HepG2 (cell line): ENCODE measurements at regions not wholly inside any gene's neighbourhood (a gene's known extent, or its start where the extent isn't known, plus 50 kb on each side); places are given as distances from the start of the nearest gene placed in this dataset.

Experiments
- ATAC-seq: fragments of 200-7000 bp; cut with Tn5 transposase; 3 replicates; pipeline ENCODE4 v1.9.1; 2020; ENCODE audit warnings: mild to moderate bottlenecking, moderate library complexity
- BruUV-seq: library from RNA; stranded (reverse); fragments of 400-500 nt; replicated peaks from 2 replicates; lab custom pipeline; 2021; lab: Mats Ljungman, UMichigan
- CTCF ChIA-PET: fragments of 300-600 bp; formaldehyde crosslinking; extraction: SDS; loops from one replicate; lab custom pipeline; 2021; ENCODE audit warnings: low total read pairs, inconsistent platforms, low intra/inter-chr PET ratio; lab: Yijun Ruan, JAX
- POLR2A ChIA-PET: fragments of 350-600 bp; sonication (Branson Sonifier 250); formaldehyde crosslinking; loops from one replicate; lab custom pipeline; 2020; ENCODE audit warnings: antibody characterized with exemption, inconsistent platforms; lab: Yijun Ruan, JAX
- DNase-seq: peaks from one replicate; pipeline ENCODE4 v3.0.0-alpha.2; 2015; ENCODE audit warnings: low spot score
- FAIRE-seq: peaks from 3 replicates; lab custom pipeline; 2011; peaks lifted over from hg19 to GRCh38; lab: Jason Lieb, UNC
- H2AFZ ChIP-seq: one replicate; pipeline ENCODE4 v1.6.1; 2011; ENCODE audit warnings: low read length, inconsistent platforms
- H3K27ac ChIP-seq: fragments of 300-600 bp; 3 replicates; pipeline ENCODE4 v1.8.0; 2011; ENCODE audit warnings: mixed run types, mild to moderate bottlenecking, mixed read lengths, low read length, inconsistent platforms; ENCODE audit not compliant: insufficient read depth; ENCODE audit errors: extremely low read length
- H3K27me3 ChIP-seq, 2 experiments: fragments of 200-600 bp in 1 of 2; 2 replicates in 1 of 2; 3 replicates in 1 of 2; pipeline versions ENCODE4 v1.6.0 to v1.8.0; 2011; ENCODE audit warnings: low read length in 2 of 2, mild to moderate bottlenecking in 2 of 2, moderate library complexity in 2 of 2, inconsistent platforms in 1 of 2; ENCODE audit not compliant: insufficient read depth in 2 of 2, control insufficient read depth in 1 of 2
- H3K36me3 ChIP-seq, 2 experiments: fragments of 200-600 bp in 1 of 2; replicated peaks in 1 of 2; 2 replicates in 1 of 2; 3 replicates in 1 of 2; pipeline versions ENCODE4 v1.5.1 to v1.8.0; 2011; ENCODE audit warnings: low read length in 2 of 2, inconsistent platforms in 1 of 2; ENCODE audit not compliant: insufficient read depth in 2 of 2, control insufficient read depth in 1 of 2
- H3K4me1 ChIP-seq: 2 replicates; pipeline ENCODE4 v1.5.1; 2012; ENCODE audit warnings: low read length, inconsistent platforms; ENCODE audit not compliant: insufficient read depth
- H3K4me2 ChIP-seq: 2 replicates; pipeline ENCODE4 v1.6.0; 2011; ENCODE audit warnings: low read depth, low read length, inconsistent platforms
- H3K4me3 ChIP-seq, 3 experiments: fragments of 200-600 bp in 1 of 3; sonication (generic), shearing (Covaris generic) in 1 of 3; replicated peaks in 1 of 3; 2 replicates each; pipeline ENCODE4 v1.5.1; 2011 to 2016; ENCODE audit warnings: low read length in 3 of 3, inconsistent platforms in 2 of 3, low read depth in 2 of 3, mild to moderate bottlenecking in 2 of 3, control low read depth in 1 of 3, mixed read lengths in 1 of 3; ENCODE audit not compliant: insufficient read depth in 1 of 3
- H3K79me2 ChIP-seq: one replicate; pipeline ENCODE4 v1.6.1; 2011; ENCODE audit warnings: low read length, inconsistent platforms; ENCODE audit not compliant: insufficient read depth
- H3K9ac ChIP-seq: 2 replicates; pipeline ENCODE4 v1.6.0; 2011; ENCODE audit warnings: mild to moderate bottlenecking, low read depth, low read length, inconsistent platforms; ENCODE audit not compliant: insufficient read depth
- H3K9me3 ChIP-seq: 2 replicates; pipeline ENCODE4 v1.5.1; 2012; ENCODE audit warnings: mild to moderate bottlenecking, low read length
- H4K20me1 ChIP-seq: 2 replicates; pipeline ENCODE4 v1.6.0; 2011; ENCODE audit warnings: inconsistent platforms, mild to moderate bottlenecking, low read length, moderate library complexity; ENCODE audit not compliant: insufficient read depth
- AGO1 ChIP-seq: fragments of 200-400 bp; formaldehyde crosslinking; IDR thresholded peaks from 2 replicates; pipeline ENCODE4 v1.6.1; 2017; ENCODE audit warnings: mild to moderate bottlenecking, low read depth, low read length, moderate library complexity; ENCODE audit not compliant: poor library complexity, severe bottlenecking
- DMTF1 ChIP-seq: sonication (generic); formaldehyde crosslinking; IDR thresholded peaks from 2 replicates; pipeline ENCODE4 v1.4.0; 2020; ENCODE audit warnings: mild to moderate bottlenecking, missing genetic modification reagents
- GLI4 ChIP-seq: sonication (generic); formaldehyde crosslinking; IDR thresholded peaks from 2 replicates; pipeline ENCODE4 v1.5.1; 2020; ENCODE audit warnings: missing genetic modification reagents, mild to moderate bottlenecking, moderate library complexity, borderline replicate concordance
- RFX1 ChIP-seq: fragments of 450-650 bp; IDR thresholded peaks from 2 replicates; pipeline ENCODE4 v1.6.1; 2017
- SALL1 ChIP-seq: sonication (generic); formaldehyde crosslinking; IDR thresholded peaks from 2 replicates; pipeline ENCODE4 v1.8.0; 2022; ENCODE audit warnings: mild to moderate bottlenecking, missing genetic modification reagents
- ZNF609 ChIP-seq: sonication (generic); formaldehyde crosslinking; IDR thresholded peaks from 2 replicates; pipeline ENCODE4 v1.4.0; 2020; ENCODE audit warnings: mild to moderate bottlenecking, missing genetic modification reagents, borderline replicate concordance
- ZNF687 ChIP-seq: sonication (generic); formaldehyde crosslinking; IDR thresholded peaks from 2 replicates; pipeline ENCODE4 v1.5.1; 2020; ENCODE audit warnings: mild to moderate bottlenecking, missing genetic modification reagents, moderate library complexity
- ZNF724P ChIP-seq: sonication (generic); formaldehyde crosslinking; IDR thresholded peaks from 2 replicates; pipeline ENCODE4 v1.8.0; 2022; ENCODE audit warnings: missing genetic modification reagents, borderline replicate concordance
- WGBS: methylation state at CpG from one replicate; pipeline ENCODE4 v1.1.6; 2017; ENCODE audit warnings: low lambda C conversion rate; 5-methylcytosine and 5-hydroxymethylcytosine counted together
- in situ Hi-C: cut with HindIII; loops from 2 replicates; pipeline ENCODE4 v1.10.0; 2017; ENCODE audit warnings: low pct_unique_long_range_greater_than_20kb; ENCODE audit not compliant: extremely low pct_ligation_motif_present
- intact Hi-C: fragments of 100-400 bp; cut with micrococcal nuclease; formaldehyde crosslinking; loops from one replicate; pipeline ENCODE4 v1.10.0; 2022; ENCODE audit not compliant: unreplicated experiment

DNA sequence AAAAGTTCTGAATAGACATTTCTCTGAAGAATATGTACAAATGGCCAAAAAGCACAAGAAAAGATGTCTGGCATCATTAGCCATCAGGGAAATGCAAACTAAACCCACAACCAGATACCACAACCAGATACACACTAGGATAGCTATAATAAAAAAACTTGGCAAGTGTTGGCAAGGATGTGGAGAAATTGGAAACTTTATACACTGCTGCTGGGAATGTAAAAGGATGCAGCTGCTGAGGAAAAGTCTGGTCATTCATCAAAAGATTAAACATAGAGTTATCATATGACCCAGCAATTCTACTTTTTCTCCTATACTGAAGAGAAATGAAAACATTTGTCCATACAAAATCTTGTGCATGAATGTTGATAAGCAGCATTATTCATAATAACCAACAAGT, 92.3 kb downstream of the UCHL1 start (continued):
- no peak for TF ChIP-seq ZNF609 (CRISPR knock-in tag)

GRCh38 chr4:41358647-41359421, 102.1 kb downstream of the UCHL1 start:
- no peak overlapping the region for H3K27ac ChIP-seq

More at GRCh38 chr4:41358647-41359421, 102.1 kb downstream of the UCHL1 start:
- 46% methylated on average over 7 of the region's 13 CpGs for WGBS
- ChIA-PET CTCF (no interaction called here), POLR2A (no interaction called here)
- peak; percentile 80 for ATAC-seq
- intact Hi-C loops (no loop called here), in situ Hi-C loops (no loop called here)
- no peaks in the 10 kb centered on the region for H3K9me3 ChIP-seq
- peaks cover 9% of the 10 kb centered on the region; the same call in 1 of the 2 replicates for H3K4me1 ChIP-seq
- no peaks in the 10 kb centered on the region for H4K20me1 ChIP-seq
- H3K9ac ChIP-seq, result no peak overlapping the region
- H3K27me3 ChIP-seq, result peaks cover 5 to 48% of the 10 kb centered on the region in 2 experiments
- no peaks in the 10 kb centered on the region for H3K36me3 ChIP-seq
- no peak for FAIRE-seq
- no peaks in the 10 kb centered on the region for H3K79me2 ChIP-seq
- no peak overlapping the region for H3K4me3 ChIP-seq
- TF ChIP-seq AGO1, result no peak
- no peak for TF ChIP-seq SALL1 (CRISPR knock-in tag)
- TF ChIP-seq GLI4 (CRISPR knock-in tag), result no peak
- TF ChIP-seq ZNF687 (CRISPR knock-in tag), result no peak
- no peak for TF ChIP-seq RFX1
- TF ChIP-seq DMTF1 (CRISPR knock-in tag), result no peak
- TF ChIP-seq ZNF724P (CRISPR knock-in tag), result no peak
- no peak overlapping the region for H2AFZ ChIP-seq
- no peak for DNase-seq
- H3K4me2 ChIP-seq, result no peak overlapping the region
- no TSS peak for BruUV-seq
